HG03135 (cell line): ENCODE measurements at regions not wholly inside any gene's neighbourhood (a gene's known extent, or its start where the extent isn't known, plus 50 kb on each side); places are given as distances from the start of the nearest gene placed in this dataset.

ENCODE experiments used
- ATAC-seq: cut with Tn5 transposase; IDR thresholded peaks from one replicate; pipeline ENCODE4 v1.9.1; 2021; ENCODE audit warnings: mild to moderate bottlenecking, moderate library complexity; ENCODE audit not compliant: unreplicated experiment

- no peak for ATAC-seq
These were observed 107.1 kb downstream of the CEBPB start for GRCh38 chr20:50297498-50298376.

- ATAC-seq, result no peak
These were observed 108.1 kb downstream of the CEBPB start for GRCh38 chr20:50298554-50299324.

GRCh38 chr20:50299325-50299629 is 108.6 kb downstream of the CEBPB start:
- no peak for ATAC-seq

- ATAC-seq, result no peak
These were observed 110.5 kb downstream of the CEBPB start for GRCh38 chr20:50301165-50301564.

- no peak for ATAC-seq
These were observed 111.1 kb downstream of the CEBPB start for GRCh38 chr20:50301712-50302111.

GRCh38 chr20:50302341-50303057 is 111.9 kb downstream of the CEBPB start:
- no peak for ATAC-seq

- ATAC-seq, result no peak
These were observed 113.2 kb downstream of the CEBPB start for GRCh38 chr20:50303573-50304500.

GRCh38 chr20:50304501-50304856 is 113.8 kb downstream of the CEBPB start:
- no peak for ATAC-seq

- ATAC-seq, result no peak
These were observed 114.4 kb downstream of the CEBPB start for GRCh38 chr20:50304923-50305635.

GRCh38 chr20:50305636-50306477 is 115.2 kb downstream of the CEBPB start:
- no peak for ATAC-seq

GRCh38 chr20:50306478-50307423 is 116.1 kb downstream of the CEBPB start:
- ATAC-seq, result no peak

- no peak for ATAC-seq
These were observed 117.5 kb downstream of the CEBPB start for GRCh38 chr20:50308166-50308512.

GRCh38 chr20:50308513-50309279 is 118.1 kb downstream of the CEBPB start:
- no peak for ATAC-seq

GRCh38 chr20:50309280-50309763 is 118.7 kb downstream of the CEBPB start:
- no peak for ATAC-seq

- ATAC-seq, result no peak
These were observed 119.4 kb downstream of the CEBPB start for GRCh38 chr20:50309764-50310672.

- no peak for ATAC-seq
These were observed 120.0 kb downstream of the CEBPB start for GRCh38 chr20:50310673-50311051.
